Neural progenitor cell (in vitro differentiated cells): ENCODE measurements at regions not wholly inside any gene's neighbourhood (a gene's known extent, or its start where the extent isn't known, plus 50 kb on each side); places are given as distances from the start of the nearest gene placed in this dataset.
A peak's percentile ranks its signal among the peaks of the same experiment; 100 is the strongest.

Source experiments
- DNase-seq: peaks from one replicate; pipeline ENCODE4 v3.0.0-alpha.2; 2016; ENCODE audit warnings: low spot score
- H2AFZ ChIP-seq: fragments of 200-600 bp; sonication (generic); replicated peaks from 2 replicates; pipeline ENCODE4 v1.6.1; 2016; ENCODE audit warnings: antibody characterized with exemption
- H3F3A ChIP-seq: fragments of 200-600 bp; sonication (generic); 2 replicates; pipeline ENCODE4 v1.6.1; 2016; ENCODE audit warnings: antibody characterized with exemption, low read depth
- H3K27ac ChIP-seq: fragments of 200-600 bp; sonication (generic); 2 replicates; pipeline ENCODE4 v1.5.1; 2016; ENCODE audit warnings: mild to moderate bottlenecking
- H3K27me3 ChIP-seq: fragments of 200-600 bp; sonication (generic); 2 replicates; pipeline ENCODE4 v1.6.1; 2016; ENCODE audit warnings: mild to moderate bottlenecking, moderate library complexity
- H3K36me3 ChIP-seq: fragments of 200-600 bp; sonication (generic); 2 replicates; pipeline ENCODE4 v1.5.1; 2016
- H3K4me1 ChIP-seq: fragments of 200-600 bp; sonication (generic); 2 replicates; pipeline ENCODE4 v1.6.1; 2016; ENCODE audit warnings: mixed run types
- H3K4me2 ChIP-seq: fragments of 200-600 bp; sonication (generic); 2 replicates; pipeline ENCODE4 v1.6.1; 2016
- H3K4me3 ChIP-seq: fragments of 200-600 bp; sonication (generic); 2 replicates; pipeline ENCODE4 v1.5.1; 2016
- H3K79me2 ChIP-seq: fragments of 200-600 bp; sonication (generic); 2 replicates; pipeline ENCODE4 v1.6.1; 2016; ENCODE audit warnings: low read depth
- H3K9ac ChIP-seq: fragments of 200-600 bp; sonication (generic); 2 replicates; pipeline ENCODE4 v1.6.1; 2016
- H3K9me3 ChIP-seq: fragments of 200-600 bp; sonication (generic); 2 replicates; pipeline ENCODE4 v1.5.1; 2016; ENCODE audit warnings: low read depth
- H4K20me1 ChIP-seq: fragments of 200-600 bp; sonication (generic); 2 replicates; pipeline ENCODE4 v1.6.1; 2016; ENCODE audit warnings: low read depth
- H3K27ac Mint-ChIP-seq: 3 replicates; pipeline ENCODE4 v1.8.0; 2021; ENCODE audit warnings: mixed read lengths
- H3K27me3 Mint-ChIP-seq: 2 replicates; pipeline ENCODE4 v1.8.0; 2022; ENCODE audit warnings: low read depth, mild to moderate bottlenecking, inconsistent platforms, moderate library complexity, mixed read lengths; ENCODE audit not compliant: insufficient read depth
- H3K36me3 Mint-ChIP-seq: 3 replicates; pipeline ENCODE4 v1.8.0; 2021; ENCODE audit warnings: mixed read lengths
- H3K4me1 Mint-ChIP-seq: 3 replicates; pipeline ENCODE4 v1.8.0; 2021; ENCODE audit warnings: mixed read lengths
- H3K4me3 Mint-ChIP-seq: 3 replicates; pipeline ENCODE4 v1.8.0; 2021; ENCODE audit warnings: mild to moderate bottlenecking, moderate library complexity, mixed read lengths
- H3K9me3 Mint-ChIP-seq: 3 replicates; pipeline ENCODE4 v1.8.0; 2020; ENCODE audit warnings: mixed read lengths
- CTCF ChIP-seq: fragments of 200-600 bp; sonication (generic); IDR thresholded peaks from 2 replicates; pipeline ENCODE4 v1.5.1; 2017; ENCODE audit warnings: antibody characterized with exemption, mild to moderate bottlenecking
- EZH2 ChIP-seq: fragments of 200-600 bp; sonication (generic); IDR thresholded peaks from 2 replicates; pipeline ENCODE4 v1.6.1; 2017; ENCODE audit warnings: antibody characterized with exemption, mild to moderate bottlenecking, moderate library complexity
- EZH2phosphoT487 ChIP-seq: fragments of 200-600 bp; sonication (generic); IDR thresholded peaks from 2 replicates; pipeline ENCODE4 v1.6.1; 2017; ENCODE audit warnings: antibody characterized with exemption

GRCh38 chr7:145692237-145692950 lies 424.2 kb upstream of the CNTNAP2 start:
- TF ChIP-seq EZH2phosphoT487 (peak; percentile 45), CTCF (no peak), EZH2 (no peak)

GRCh38 chr7:145691377-145691914 lies 425.2 kb upstream of the CNTNAP2 start:
- H3K4me1 Mint-ChIP-seq, result no peaks in the 10 kb centered on the region
- H3K27me3 Mint-ChIP-seq, result no peaks in the 10 kb centered on the region
- DNase-seq, result no peak
- Histone ChIP-seq H3F3A (no peaks in the 10 kb centered on the region), H3K27me3 (no peaks in the 10 kb centered on the region), H3K36me3 (no peaks in the 10 kb centered on the region), H3K4me3 (no peak overlapping the region), H3K9ac (no peak overlapping the region), H3K4me1 (no peaks in the 10 kb centered on the region), H3K9me3 (no peaks in the 10 kb centered on the region), H2AFZ (no peak overlapping the region), H4K20me1 (no peaks in the 10 kb centered on the region), H3K27ac (no peak overlapping the region), H3K79me2 (no peaks in the 10 kb centered on the region), H3K4me2 (no peak overlapping the region)
- no peaks in the 10 kb centered on the region for H3K9me3 Mint-ChIP-seq
- no peak overlapping the region for H3K4me3 Mint-ChIP-seq
- no peak overlapping the region for H3K27ac Mint-ChIP-seq
- TF ChIP-seq EZH2phosphoT487 (no peak), EZH2 (no peak), CTCF (no peak)
- H3K36me3 Mint-ChIP-seq, result no peaks in the 10 kb centered on the region

More at GRCh38 chr7:145692237-145692950, 424.2 kb upstream of the CNTNAP2 start:
- Mint-ChIP-seq H3K27me3 (no peaks in the 10 kb centered on the region), H3K4me3 (no peak overlapping the region), H3K9me3 (no peaks in the 10 kb centered on the region), H3K27ac (no peak overlapping the region), H3K4me1 (no peaks in the 10 kb centered on the region), H3K36me3 (no peaks in the 10 kb centered on the region)
- H4K20me1 ChIP-seq, result no peaks in the 10 kb centered on the region
- H3K4me1 ChIP-seq, result no peaks in the 10 kb centered on the region
- no peaks in the 10 kb centered on the region for H3K9me3 ChIP-seq
- H3K27ac ChIP-seq, result no peak overlapping the region
- no peak overlapping the region for H3K4me2 ChIP-seq
- H3K27me3 ChIP-seq, result no peaks in the 10 kb centered on the region
- no peak overlapping the region for H3K9ac ChIP-seq
- peak; percentile 23 for DNase-seq
- no peak overlapping the region for H2AFZ ChIP-seq
- no peak overlapping the region for H3K4me3 ChIP-seq
- H3F3A ChIP-seq, result no peaks in the 10 kb centered on the region
- H3K79me2 ChIP-seq, result no peaks in the 10 kb centered on the region
- no peaks in the 10 kb centered on the region for H3K36me3 ChIP-seq

- H3F3A ChIP-seq, result no peaks in the 10 kb centered on the region
- H3K4me1 ChIP-seq, result no peaks in the 10 kb centered on the region
- no peak overlapping the region for H3K4me3 Mint-ChIP-seq
- H3K9me3 ChIP-seq, result no peaks in the 10 kb centered on the region
- H3K4me2 ChIP-seq, result no peak overlapping the region
- no peaks in the 10 kb centered on the region for H3K9me3 Mint-ChIP-seq
- H3K27me3 ChIP-seq, result no peaks in the 10 kb centered on the region
- H3K4me1 Mint-ChIP-seq, result no peaks in the 10 kb centered on the region
- no peak overlapping the region for H3K27ac ChIP-seq
- H3K79me2 ChIP-seq, result no peaks in the 10 kb centered on the region
- H3K27ac Mint-ChIP-seq, result no peak overlapping the region
- H3K36me3 ChIP-seq, result no peaks in the 10 kb centered on the region
- DNase-seq, result no peak
- H3K27me3 Mint-ChIP-seq, result no peaks in the 10 kb centered on the region
- H4K20me1 ChIP-seq, result no peaks in the 10 kb centered on the region
- no peak overlapping the region for H3K4me3 ChIP-seq
- H2AFZ ChIP-seq, result no peak overlapping the region
- no peak overlapping the region for H3K9ac ChIP-seq
- no peak for TF ChIP-seq CTCF
- TF ChIP-seq EZH2, result no peak
- no peak for TF ChIP-seq EZH2phosphoT487
- no peaks in the 10 kb centered on the region for H3K36me3 Mint-ChIP-seq
Observed at GRCh38 chr7:145681646-145682045, 435.0 kb upstream of the CNTNAP2 start.
